HCT116 (cell line): ENCODE measurements at regions not wholly inside any gene's neighbourhood (a gene's known extent, or its start where the extent isn't known, plus 50 kb on each side); places are given as distances from the start of the nearest gene placed in this dataset.

Experiments
- CTCF ChIP-seq, 3 experiments: fragments of 200-600 bp in 1 of 3; sonication (generic) in 1 of 3; IDR thresholded peaks in 2 of 3; conservative IDR thresholded peaks in 1 of 3; 2 replicates each; pipeline ENCODE4 v1.5.1; 2012 to 2017; ENCODE audit warnings: low read depth in 2 of 3, low read length in 2 of 3, antibody characterized with exemption in 1 of 3, borderline replicate concordance in 1 of 3, control low read depth in 1 of 3, mild to moderate bottlenecking in 1 of 3, mixed read lengths in 1 of 3, mixed run types in 1 of 3, moderate library complexity in 1 of 3; ENCODE audit not compliant: insufficient read depth in 1 of 3
- EZH2phosphoT487 ChIP-seq: fragments of 200-600 bp; IDR thresholded peaks from 2 replicates; pipeline ENCODE4 v1.6.1; 2018; ENCODE audit warnings: antibody characterized with exemption, borderline replicate concordance
- POLR2A ChIP-seq: IDR thresholded peaks from 2 replicates; pipeline ENCODE4 v1.7.0; 2011; ENCODE audit warnings: borderline replicate concordance; ENCODE audit not compliant: insufficient read depth, insufficient read length; ENCODE audit errors: extremely low read depth
- POLR2AphosphoS5 ChIP-seq: IDR thresholded peaks from 2 replicates; pipeline ENCODE4 v1.6.1; 2011; ENCODE audit warnings: mild to moderate bottlenecking, low read depth, low read length, moderate library complexity
- RAD21 ChIP-seq: IDR thresholded peaks from 2 replicates; pipeline ENCODE4 v1.6.1; 2012; ENCODE audit warnings: low read depth, mild to moderate bottlenecking
- ZFX ChIP-seq: fragments of 450-650 bp; IDR thresholded peaks from 2 replicates; pipeline ENCODE4 v1.6.1; 2017
- ZNF274 ChIP-seq: fragments of 200-500 bp; sonication (Bioruptor generic); IDR thresholded peaks from 2 replicates; pipeline ENCODE4 v1.6.1; 2014; ENCODE audit warnings: mild to moderate bottlenecking, low read depth, low read length, inconsistent platforms

- TF ChIP-seq RAD21: no peak
- TF ChIP-seq POLR2AphosphoS5: no peak
- TF ChIP-seq CTCF (IDR thresholded peaks at IDR 0.05 in 2 of 3, conservative IDR thresholded peaks at IDR 0.05 in 1 of 3; ENCODE audit: borderline replicate concordance in 1 of 3, insufficient read depth in 1 of 3, low read depth in 2 of 3, low read length in 2 of 3): no peak
- no peak for TF ChIP-seq POLR2A
- TF ChIP-seq EZH2phosphoT487: no peak
- no peak for TF ChIP-seq ZFX
- no peak for TF ChIP-seq ZNF274
These were observed 133.0 kb upstream of the SAMSN1 start for GRCh38 chr21:14678973-14679574.
